PC-9 (cell line): ENCODE measurements at regions not wholly inside any gene's neighbourhood (a gene's known extent, or its start where the extent isn't known, plus 50 kb on each side); places are given as distances from the start of the nearest gene placed in this dataset.

Experiments
- CTCF ChIP-seq: fragments of 200-600 bp; sonication (generic); conservative IDR thresholded peaks from 2 replicates; pipeline ENCODE4 v1.6.1; 2017; ENCODE audit warnings: mixed run types, antibody characterized with exemption, mild to moderate bottlenecking, moderate library complexity
- EZH2 ChIP-seq: fragments of 200-600 bp; sonication (generic); IDR thresholded peaks from 2 replicates; pipeline ENCODE4 v1.8.0; 2017; ENCODE audit warnings: antibody characterized with exemption, low read depth

GRCh38 chr17:12348476-12348875, 317.2 kb upstream of the MYOCD start:
- no peak for TF ChIP-seq CTCF
- no peak for TF ChIP-seq EZH2
